PC-3 (cell line): ENCODE measurements at regions not wholly inside any gene's neighbourhood (a gene's known extent, or its start where the extent isn't known, plus 50 kb on each side); places are given as distances from the start of the nearest gene placed in this dataset.

Experiments
- CTCF ChIP-seq: fragments of 300-600 bp; sonication (generic); conservative IDR thresholded peaks from 2 replicates; pipeline ENCODE4 v1.5.1; 2017; ENCODE audit warnings: antibody characterized with exemption, low read depth, mild to moderate bottlenecking, low read length
- EZH2 ChIP-seq: fragments of 300-600 bp; sonication (generic); IDR thresholded peaks from one replicate; pipeline ENCODE4 v1.6.1; 2017; ENCODE audit warnings: antibody characterized with exemption, mild to moderate bottlenecking, low read length; ENCODE audit not compliant: unreplicated experiment
- EZH2phosphoT487 ChIP-seq: fragments of 300-600 bp; sonication (generic); IDR thresholded peaks from 2 replicates; pipeline ENCODE4 v1.6.1; 2018; ENCODE audit warnings: mild to moderate bottlenecking, antibody characterized with exemption, low read length, borderline replicate concordance

- no peak for TF ChIP-seq CTCF
- TF ChIP-seq EZH2, result no peak
- no peak for TF ChIP-seq EZH2phosphoT487
These were observed 318.4 kb upstream of the RIOK2 start for GRCh38 chr5:97501286-97501964.
